Eye (tissue), 1 donor: ENCODE measurements at regions not wholly inside any gene's neighbourhood (a gene's known extent, or its start where the extent isn't known, plus 50 kb on each side); places are given as distances from the start of the nearest gene placed in this dataset.
"Not testable (repeated sequence)": the region's sequence is repeated elsewhere in the genome, so short reads cannot be mapped to it uniquely, and the experiment has no call there.

Source experiments
- DNase-seq: peaks from one replicate; pipeline ENCODE4 v3.0.0-alpha.2; 2015

DNA sequence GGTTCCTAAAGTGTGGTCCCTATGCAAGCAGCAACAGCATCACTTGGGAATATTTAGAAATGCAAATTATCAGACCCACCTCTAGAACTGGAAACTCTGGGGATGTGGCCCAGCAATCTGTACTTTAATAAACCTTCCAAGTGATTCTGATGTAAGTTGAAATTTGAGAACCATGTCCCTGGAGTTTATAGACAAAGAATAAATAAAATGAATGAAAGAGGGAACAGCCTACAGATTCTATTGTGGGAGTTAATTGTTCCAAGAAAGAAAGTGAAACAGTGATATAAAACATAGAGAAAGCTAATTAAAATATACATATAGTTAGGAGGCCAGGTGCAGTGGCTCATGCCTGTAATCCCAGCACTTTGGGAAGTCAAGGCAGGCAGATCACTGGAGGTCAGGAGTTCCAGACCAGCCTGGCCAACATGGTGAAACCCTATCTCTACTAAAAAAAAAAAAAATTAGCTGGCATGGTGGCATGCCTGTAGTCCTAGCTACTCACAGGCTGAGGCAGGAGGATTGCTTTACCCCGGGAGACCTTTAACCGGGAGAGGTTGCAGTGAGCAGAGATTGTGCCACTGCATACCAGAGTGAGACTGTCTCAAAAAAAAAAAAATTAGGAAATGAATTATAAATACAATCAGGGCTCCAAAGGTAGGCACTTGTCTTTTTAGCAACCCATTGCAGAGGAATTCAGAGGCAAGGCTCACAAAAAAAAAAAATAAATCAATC lies 507.5 kb downstream of the NAV3 start:
- no peak for DNase-seq

- no peak for DNase-seq
These were observed 509.7 kb downstream of the NAV3 start for GRCh38 chr12:78340406-78340805.

DNA sequence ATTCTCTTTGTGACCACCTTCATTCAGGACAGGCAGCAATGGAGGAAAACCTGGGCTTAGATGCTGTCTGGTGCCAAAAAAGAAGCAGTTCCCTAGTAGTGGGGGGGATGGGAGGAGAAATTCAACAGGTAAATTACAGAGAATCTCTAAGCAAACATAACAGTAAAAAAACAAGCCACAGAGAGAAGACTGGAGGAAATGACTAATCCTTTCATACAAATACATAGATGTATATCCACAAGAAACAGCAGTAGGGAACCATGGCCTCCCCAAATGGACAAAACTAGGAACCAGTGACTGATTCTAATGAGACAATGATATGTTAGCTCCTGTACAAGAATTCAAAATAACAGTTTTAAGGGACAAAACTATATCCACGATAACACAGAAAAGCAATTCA lies 513.0 kb downstream of the NAV3 start:
- no peak for DNase-seq

GRCh38 chr12:78359520-78359919 lies 505.1 kb upstream of the SYT1 start:
- DNase-seq = no peak

DNA sequence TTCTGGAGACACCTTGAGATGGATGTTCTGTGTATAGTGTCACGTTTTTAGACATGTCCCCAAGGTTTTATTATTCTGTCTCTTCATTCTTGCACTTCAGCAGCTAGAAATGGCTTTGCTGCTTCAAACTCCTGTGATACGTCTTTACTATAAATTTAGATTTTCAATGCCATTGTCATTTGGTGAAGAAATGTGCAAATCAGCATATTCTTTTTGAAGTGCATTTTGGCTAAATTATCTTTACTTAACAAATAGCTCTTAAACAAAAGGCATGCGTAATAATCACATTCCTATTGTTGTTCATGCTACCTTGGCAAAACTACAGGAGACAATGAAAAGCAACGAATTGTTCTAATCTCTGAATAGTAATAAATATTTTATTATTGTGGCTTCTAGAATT lies 502.9 kb upstream of the SYT1 start:
- DNase-seq = no peak

GRCh38 chr12:78371284-78371683 lies 493.3 kb upstream of the SYT1 start:
- no peak for DNase-seq

GRCh38 chr12:78375461-78375860 lies 489.1 kb upstream of the SYT1 start:
- no peak for DNase-seq

DNA sequence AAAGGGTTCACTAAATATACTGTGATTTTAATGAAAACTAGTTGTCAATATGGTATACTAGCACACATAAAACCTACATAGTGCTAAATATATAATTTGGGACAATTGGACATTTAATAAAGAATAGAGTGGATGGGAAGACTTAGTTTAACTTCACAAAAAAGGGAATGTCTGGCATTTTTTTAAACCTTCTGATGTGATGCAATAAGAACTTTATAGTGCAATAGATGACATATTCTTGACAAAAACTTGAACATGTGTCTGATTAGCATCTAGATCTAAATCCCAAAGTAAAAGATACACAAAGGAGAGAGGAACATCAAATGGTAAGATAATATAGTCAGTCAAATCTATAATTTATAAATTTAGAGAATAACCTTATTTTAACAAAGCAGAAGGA lies 488.3 kb upstream of the SYT1 start:
- DNase-seq = no peak

DNA sequence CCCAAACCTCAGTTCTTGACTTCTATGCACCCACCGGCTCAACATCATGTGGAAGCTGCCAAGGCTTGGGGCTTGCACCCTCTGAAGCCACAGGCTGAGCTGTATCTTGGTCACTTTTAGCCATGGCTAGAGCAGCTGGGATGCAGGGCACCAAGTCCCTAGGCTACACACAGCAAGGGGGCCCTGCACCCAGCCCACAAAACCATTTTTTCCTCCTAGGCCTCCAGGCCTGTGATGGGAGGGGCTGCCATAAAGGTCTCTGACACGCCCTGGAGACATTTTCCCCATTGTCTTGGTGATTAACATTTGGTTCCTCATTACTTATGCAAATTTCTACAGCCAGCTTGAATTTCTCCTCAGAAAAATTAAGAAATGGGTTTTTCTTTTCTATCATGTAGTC lies 485.5 kb upstream of the SYT1 start:
- DNase-seq = not testable (repeated sequence)

DNA sequence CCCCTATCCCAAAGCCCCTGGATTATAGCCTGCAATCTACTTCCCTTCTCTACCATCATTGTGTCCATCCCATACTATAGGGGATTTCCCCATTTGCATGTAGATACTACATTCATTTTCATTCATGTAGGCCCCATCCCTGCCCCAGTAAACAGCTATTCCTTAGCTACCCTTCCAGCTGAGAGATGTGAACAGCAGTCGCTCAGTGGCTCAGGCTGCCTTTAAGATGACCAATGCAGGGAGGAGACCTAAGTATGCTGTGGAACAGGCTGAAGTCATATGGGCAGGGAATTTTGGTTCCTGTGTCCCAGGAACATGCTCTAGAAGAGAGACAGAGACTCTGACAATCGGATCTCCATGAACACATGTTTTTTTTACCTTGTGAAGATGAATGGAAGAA lies 481.2 kb upstream of the SYT1 start:
- no peak for DNase-seq

GRCh38 chr12:78384541-78384940 lies 480.0 kb upstream of the SYT1 start:
- DNase-seq = no peak

GRCh38 chr12:78385541-78385940 lies 479.0 kb upstream of the SYT1 start:
- no peak for DNase-seq

- DNase-seq = no peak
These were observed 477.7 kb upstream of the SYT1 start for GRCh38 chr12:78386871-78387270.

DNA sequence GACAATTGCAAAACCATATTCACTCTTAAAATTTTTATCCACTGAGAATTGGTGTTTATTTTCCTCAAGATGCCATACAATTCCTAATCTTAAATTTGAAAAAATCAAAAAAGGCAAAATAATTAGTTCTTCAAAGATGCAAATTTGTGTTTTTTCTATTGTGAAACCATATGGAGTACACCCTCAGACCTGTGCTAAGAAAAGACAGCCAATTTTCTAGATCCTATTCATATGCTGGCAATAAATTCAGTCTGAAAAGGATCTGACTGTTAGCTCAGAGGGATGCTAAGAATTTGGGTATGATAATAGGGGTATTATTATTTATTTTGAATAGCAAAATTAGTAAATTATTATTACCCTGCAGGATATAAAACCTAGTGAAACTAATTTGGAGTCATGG lies 476.9 kb upstream of the SYT1 start:
- DNase-seq = no peak

DNA sequence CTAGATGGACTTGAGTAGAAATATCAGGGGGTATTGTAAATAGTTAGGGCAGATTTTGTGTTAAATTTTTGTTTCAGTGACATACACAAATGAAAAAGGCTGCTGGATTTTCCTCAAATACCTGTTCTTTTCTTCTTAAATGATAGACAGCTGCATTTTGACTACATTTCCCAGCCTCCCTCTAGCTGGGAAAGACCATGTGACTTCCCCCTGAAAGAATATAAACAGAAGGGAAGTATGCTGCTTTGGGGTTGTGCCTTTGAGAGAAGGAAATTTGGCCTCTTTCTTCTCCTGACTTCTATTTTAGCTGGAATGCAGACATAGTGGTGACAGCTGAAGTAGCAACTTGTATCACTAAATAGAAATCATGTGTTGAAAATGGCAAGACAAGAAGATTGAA lies 476.1 kb upstream of the SYT1 start:
- DNase-seq = no peak

DNA sequence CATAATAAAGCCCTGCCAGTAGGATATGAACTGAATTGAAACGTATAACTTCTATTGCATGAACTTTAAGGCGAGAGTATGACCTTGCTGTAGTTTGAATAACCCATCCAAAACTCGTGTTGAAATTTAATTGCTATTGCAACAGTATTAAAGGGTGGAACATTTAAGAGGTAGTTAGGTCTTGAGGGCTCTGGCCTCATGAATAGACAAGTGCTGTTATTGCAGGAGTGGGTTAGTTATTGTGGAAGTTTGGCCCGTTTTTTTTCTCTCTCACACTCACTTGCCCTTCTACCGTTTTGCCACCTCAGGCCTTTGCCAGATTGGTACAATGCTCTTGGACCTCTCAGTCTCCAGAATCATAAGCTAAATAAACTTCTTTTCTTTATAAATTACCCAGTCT lies 473.7 kb upstream of the SYT1 start:
- DNase-seq = no peak

- peak; percentile 65 for DNase-seq
These were observed 471.7 kb upstream of the SYT1 start for GRCh38 chr12:78392918-78393317.

- no peak for DNase-seq
These were observed 468.6 kb upstream of the SYT1 start for GRCh38 chr12:78395961-78396360.

GRCh38 chr12:78396538-78396937 lies 468.0 kb upstream of the SYT1 start:
- no peak for DNase-seq

DNA sequence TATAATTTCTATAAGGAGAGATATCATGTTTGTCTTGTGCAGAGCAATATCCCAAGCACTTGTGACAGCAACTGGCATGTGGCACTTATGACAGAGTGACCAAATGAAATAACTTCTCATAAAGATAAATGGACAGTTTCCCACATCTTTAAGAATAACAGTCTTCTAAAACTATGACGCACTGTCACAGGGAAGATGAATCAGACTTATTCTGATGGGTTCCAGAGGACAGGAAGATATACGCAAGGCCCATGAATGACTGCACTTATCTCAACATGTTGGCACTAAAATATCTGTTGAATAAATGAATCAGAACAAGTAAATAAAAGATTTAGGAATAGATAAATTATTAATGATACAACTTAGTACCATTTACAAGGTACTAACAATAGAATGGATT lies 465.8 kb upstream of the SYT1 start:
- no peak for DNase-seq

GRCh38 chr12:78402366-78403134 lies 462.0 kb upstream of the SYT1 start:
- no peak for DNase-seq

- DNase-seq = peak; percentile 26
These were observed 461.4 kb upstream of the SYT1 start for GRCh38 chr12:78403136-78403535.

- DNase-seq = no peak
These were observed 460.9 kb upstream of the SYT1 start for GRCh38 chr12:78403681-78404080.

DNA sequence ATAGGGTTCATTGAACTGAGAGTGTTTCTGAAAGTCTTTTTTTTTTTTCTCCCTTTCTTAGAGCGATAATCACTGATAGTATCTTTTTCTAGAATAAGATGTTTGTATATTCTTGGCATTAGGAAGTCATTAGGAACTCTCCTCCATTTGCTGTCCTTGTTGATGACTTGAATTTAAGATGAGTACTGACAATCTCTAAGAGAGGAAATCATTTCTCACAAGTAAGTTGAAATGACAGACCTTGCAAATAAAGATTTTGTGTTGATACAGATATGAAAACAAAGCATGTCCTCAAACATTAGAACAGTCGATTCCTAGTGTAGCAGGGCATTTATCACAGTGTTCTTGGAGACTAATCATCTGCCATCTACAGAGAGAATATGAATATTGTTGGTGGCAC lies 458.4 kb upstream of the SYT1 start:
- DNase-seq = no peak

DNA sequence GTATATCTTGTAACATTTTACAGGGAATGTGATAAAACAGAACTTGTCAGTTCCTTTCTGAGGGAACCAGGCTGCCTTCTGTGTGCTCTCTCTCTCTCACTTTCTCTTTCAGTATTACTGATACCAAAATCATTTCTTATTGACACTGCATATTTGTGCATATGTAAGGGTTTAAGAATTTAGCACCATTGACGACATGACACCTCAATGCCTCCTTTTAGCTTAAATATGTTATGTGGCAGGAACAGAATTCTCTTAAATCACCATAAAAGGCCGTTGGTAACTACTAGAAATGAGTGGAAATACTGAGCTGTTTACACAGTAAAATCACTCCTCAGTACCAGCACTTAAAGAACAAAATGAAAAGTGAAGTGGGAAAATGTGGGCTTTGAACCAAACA lies 457.7 kb upstream of the SYT1 start:
- DNase-seq = no peak
